ENCODE measurements at regions not wholly inside any gene's neighbourhood (a gene's known extent, or its start where the extent isn't known, plus 50 kb on each side); places are given as distances from the start of the nearest gene placed in this dataset.

DNA sequence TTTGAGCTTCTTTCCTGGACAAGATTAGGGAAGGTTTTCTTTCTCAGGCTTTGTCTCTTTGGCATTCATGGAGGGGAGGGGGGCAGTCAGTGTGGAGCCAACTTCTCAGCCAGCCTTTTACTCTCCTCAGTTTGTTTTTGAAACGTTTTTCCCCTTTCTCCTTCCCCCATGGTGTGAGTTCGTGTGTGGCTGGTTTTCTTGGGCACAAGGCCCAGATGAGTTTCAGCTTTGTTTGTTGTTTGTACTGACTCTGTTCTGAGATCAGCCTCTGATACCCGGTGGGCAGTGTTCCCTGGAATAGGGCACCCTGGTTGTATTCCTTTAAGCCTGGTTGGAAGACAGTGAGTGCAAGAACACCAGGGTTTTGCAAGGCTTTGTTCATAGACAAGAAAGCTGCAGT, 168.2 kb upstream of the RARB start:
- Histone ChIP-seq H3K4me2 (no peak overlapping the region), H3K27me3 (ENCODE audit: insufficient read depth, low read depth) (no peaks in the 10 kb centered on the region), H3K4me3 (no peak overlapping the region), H3K9me2 (ENCODE audit: insufficient read depth) (no peaks in the 10 kb centered on the region), H3K4me1 (replicated peaks; ENCODE audit: insufficient read depth) (no peaks in the 10 kb centered on the region), H3K36me3 (ENCODE audit: low read depth) (no peaks in the 10 kb centered on the region), H4K20me1 (ENCODE audit: insufficient read depth) (no peaks in the 10 kb centered on the region), H3K9me3 (ENCODE audit: insufficient read depth, low read depth) (no peaks in the 10 kb centered on the region), H3K79me2 (ENCODE audit: low read depth) (no peaks in the 10 kb centered on the region), H3F3A (ENCODE audit: insufficient read depth, low read depth) (no peaks in the 10 kb centered on the region), H3K27ac (no peak overlapping the region), H2AFZ (no peak overlapping the region)
- BruUV-seq (replicated peaks) = no TSS peak
- TF ChIP-seq, protein P1, sequence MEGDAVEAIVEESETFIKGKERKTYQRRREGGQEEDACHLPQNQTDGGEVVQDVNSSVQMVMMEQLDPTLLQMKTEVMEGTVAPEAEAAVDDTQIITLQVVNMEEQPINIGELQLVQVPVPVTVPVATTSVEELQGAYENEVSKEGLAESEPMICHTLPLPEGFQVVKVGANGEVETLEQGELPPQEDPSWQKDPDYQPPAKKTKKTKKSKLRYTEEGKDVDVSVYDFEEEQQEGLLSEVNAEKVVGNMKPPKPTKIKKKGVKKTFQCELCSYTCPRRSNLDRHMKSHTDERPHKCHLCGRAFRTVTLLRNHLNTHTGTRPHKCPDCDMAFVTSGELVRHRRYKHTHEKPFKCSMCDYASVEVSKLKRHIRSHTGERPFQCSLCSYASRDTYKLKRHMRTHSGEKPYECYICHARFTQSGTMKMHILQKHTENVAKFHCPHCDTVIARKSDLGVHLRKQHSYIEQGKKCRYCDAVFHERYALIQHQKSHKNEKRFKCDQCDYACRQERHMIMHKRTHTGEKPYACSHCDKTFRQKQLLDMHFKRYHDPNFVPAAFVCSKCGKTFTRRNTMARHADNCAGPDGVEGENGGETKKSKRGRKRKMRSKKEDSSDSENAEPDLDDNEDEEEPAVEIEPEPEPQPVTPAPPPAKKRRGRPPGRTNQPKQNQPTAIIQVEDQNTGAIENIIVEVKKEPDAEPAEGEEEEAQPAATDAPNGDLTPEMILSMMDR (conservative IDR thresholded peaks at IDR 0.05) = no peak
- TF ChIP-seq EZH2 (IDR thresholded peaks at IDR 0.05; ENCODE audit: low read depth) = no peak
- no peak for DNase-seq
- CTCF ChIA-PET = no interaction called here
- POLR2A ChIA-PET (ENCODE audit: unreplicated experiment) = no interaction called here
- intact Hi-C loops (cut with micrococcal nuclease; ENCODE audit: unreplicated experiment) = no loop called here

DNA sequence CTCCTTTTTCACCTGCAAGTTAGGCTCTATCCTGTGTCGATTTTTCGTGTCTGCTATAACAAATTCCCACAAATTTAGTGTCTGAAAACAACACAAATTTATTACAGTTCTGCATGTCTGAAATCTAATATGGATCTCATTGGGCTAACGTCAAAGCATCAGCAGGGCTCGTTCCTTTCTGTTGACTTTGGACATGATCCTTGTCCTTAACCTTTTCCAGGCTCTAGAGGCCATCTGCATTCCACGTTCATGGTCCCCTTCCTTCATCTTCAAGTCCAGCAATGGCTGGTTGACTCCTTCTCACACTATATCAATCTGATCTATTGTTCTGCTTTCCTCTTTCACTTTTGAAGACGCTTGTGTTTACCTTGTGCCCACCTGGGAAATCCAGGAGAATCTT, 165.7 kb upstream of the RARB start:
- TF ChIP-seq, protein P1 (conservative IDR thresholded peaks at IDR 0.05) = no peak
- no peak for TF ChIP-seq EZH2 (IDR thresholded peaks at IDR 0.05; ENCODE audit: low read depth)
- Histone ChIP-seq H3K79me2 (ENCODE audit: low read depth) (no peaks in the 10 kb centered on the region), H3K4me1 (replicated peaks; ENCODE audit: insufficient read depth) (no peaks in the 10 kb centered on the region), H3F3A (ENCODE audit: insufficient read depth, low read depth) (no peaks in the 10 kb centered on the region), H4K20me1 (ENCODE audit: insufficient read depth) (no peaks in the 10 kb centered on the region), H3K4me3 (no peak overlapping the region), H2AFZ (no peak overlapping the region), H3K27me3 (ENCODE audit: insufficient read depth, low read depth) (no peaks in the 10 kb centered on the region), H3K9me2 (ENCODE audit: insufficient read depth) (no peaks in the 10 kb centered on the region), H3K36me3 (ENCODE audit: low read depth) (no peaks in the 10 kb centered on the region), H3K27ac (no peak overlapping the region), H3K9me3 (ENCODE audit: insufficient read depth, low read depth) (no peaks in the 10 kb centered on the region), H3K4me2 (no peak overlapping the region)
- no TSS peak for BruUV-seq (replicated peaks)
- CTCF ChIA-PET = no interaction called here
- POLR2A ChIA-PET (ENCODE audit: unreplicated experiment) = no interaction called here
- no peak for DNase-seq
- intact Hi-C loops (cut with micrococcal nuclease; ENCODE audit: unreplicated experiment) = no loop called here

DNA sequence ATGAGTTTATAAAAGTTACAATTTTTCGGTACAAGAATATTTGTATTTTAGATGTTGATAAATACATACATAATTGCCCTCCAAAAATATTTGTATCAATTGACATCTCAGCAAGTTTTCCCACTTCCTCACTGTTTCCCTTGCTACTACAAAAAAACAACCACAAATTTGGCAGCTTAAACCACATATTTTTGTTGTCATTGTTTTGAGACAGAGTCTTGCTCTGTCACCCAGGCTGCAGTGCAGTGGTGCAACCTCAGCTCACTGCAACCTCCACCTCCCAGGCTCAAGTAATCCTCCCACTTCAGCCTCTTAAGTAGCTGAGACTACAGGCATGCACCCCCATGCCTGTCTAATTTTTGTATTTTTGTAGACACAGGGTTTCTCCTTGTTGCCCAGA, 162.8 kb upstream of the RARB start:
- TF ChIP-seq EZH2 (IDR thresholded peaks at IDR 0.05; ENCODE audit: low read depth) = no peak
- TF ChIP-seq, protein P1 (conservative IDR thresholded peaks at IDR 0.05) = no peak
- Histone ChIP-seq H4K20me1 (ENCODE audit: insufficient read depth) (no peaks in the 10 kb centered on the region), H3K4me3 (no peak overlapping the region), H3K27ac (no peak overlapping the region), H3K4me1 (replicated peaks; ENCODE audit: insufficient read depth) (no peaks in the 10 kb centered on the region), H3K79me2 (ENCODE audit: low read depth) (no peaks in the 10 kb centered on the region), H3K27me3 (ENCODE audit: insufficient read depth, low read depth) (no peaks in the 10 kb centered on the region), H3K9me3 (ENCODE audit: insufficient read depth, low read depth) (no peaks in the 10 kb centered on the region), H3K36me3 (ENCODE audit: low read depth) (no peaks in the 10 kb centered on the region), H3K9me2 (ENCODE audit: insufficient read depth) (no peaks in the 10 kb centered on the region), H3K4me2 (no peak overlapping the region), H2AFZ (no peak overlapping the region), H3F3A (ENCODE audit: insufficient read depth, low read depth) (no peaks in the 10 kb centered on the region)
- no peak for DNase-seq
- intact Hi-C loops (cut with micrococcal nuclease; ENCODE audit: unreplicated experiment) = no loop called here
- BruUV-seq (replicated peaks) = no TSS peak
- POLR2A ChIA-PET (ENCODE audit: unreplicated experiment) = no interaction called here
- CTCF ChIA-PET = no interaction called here

Data from PC-9 (cell line).